Body of pancreas (tissue), 4 donors: ENCODE measurements at regions not wholly inside any gene's neighbourhood (a gene's known extent, or its start where the extent isn't known, plus 50 kb on each side); places are given as distances from the start of the nearest gene placed in this dataset.
"Not testable (repeated sequence)": the region's sequence is repeated elsewhere in the genome, so short reads cannot be mapped to it uniquely, and the experiment has no call there.

ENCODE experiments used
- POLR2A ChIP-seq, 3 donors: fragments of 450-650 bp; IDR thresholded peaks; one replicate each; pipeline ENCODE4 v1.6.1; 2016; ENCODE audit warnings: antibody characterized with exemption in 3 of 3, mild to moderate bottlenecking in 2 of 3
- TF ChIP-seq, protein P1 (sequence below), 7 experiments: fragments of 450-650 bp in 4 of 7; fragments of 200-600 bp in 3 of 7; sonication (generic) in 3 of 7; IDR thresholded peaks; one replicate each; pipeline ENCODE4 v1.5.1; 2016 to 2019; ENCODE audit warnings: antibody characterized with exemption in 7 of 7

DNA sequence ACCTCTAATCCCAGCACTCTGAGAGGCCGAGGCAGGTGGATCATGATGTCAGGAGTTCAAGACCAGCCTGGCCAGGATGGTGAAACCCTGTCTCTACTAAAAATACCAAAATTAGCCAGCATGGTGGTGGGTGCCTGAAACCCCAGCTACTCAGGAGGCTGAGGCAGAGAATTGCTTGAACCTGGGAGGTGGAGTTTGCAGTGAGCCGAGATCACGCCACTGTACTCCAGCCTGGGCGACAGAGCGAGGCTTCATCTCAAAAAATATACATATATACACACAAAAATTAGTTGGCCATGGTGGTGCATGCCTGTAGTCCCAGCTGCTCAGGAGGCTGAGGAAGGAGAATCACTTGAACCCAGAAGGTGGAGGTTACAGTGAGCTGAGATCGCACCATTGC, 273.6 kb downstream of the GOLGA6L6 start:
- TF ChIP-seq, protein P1, sequence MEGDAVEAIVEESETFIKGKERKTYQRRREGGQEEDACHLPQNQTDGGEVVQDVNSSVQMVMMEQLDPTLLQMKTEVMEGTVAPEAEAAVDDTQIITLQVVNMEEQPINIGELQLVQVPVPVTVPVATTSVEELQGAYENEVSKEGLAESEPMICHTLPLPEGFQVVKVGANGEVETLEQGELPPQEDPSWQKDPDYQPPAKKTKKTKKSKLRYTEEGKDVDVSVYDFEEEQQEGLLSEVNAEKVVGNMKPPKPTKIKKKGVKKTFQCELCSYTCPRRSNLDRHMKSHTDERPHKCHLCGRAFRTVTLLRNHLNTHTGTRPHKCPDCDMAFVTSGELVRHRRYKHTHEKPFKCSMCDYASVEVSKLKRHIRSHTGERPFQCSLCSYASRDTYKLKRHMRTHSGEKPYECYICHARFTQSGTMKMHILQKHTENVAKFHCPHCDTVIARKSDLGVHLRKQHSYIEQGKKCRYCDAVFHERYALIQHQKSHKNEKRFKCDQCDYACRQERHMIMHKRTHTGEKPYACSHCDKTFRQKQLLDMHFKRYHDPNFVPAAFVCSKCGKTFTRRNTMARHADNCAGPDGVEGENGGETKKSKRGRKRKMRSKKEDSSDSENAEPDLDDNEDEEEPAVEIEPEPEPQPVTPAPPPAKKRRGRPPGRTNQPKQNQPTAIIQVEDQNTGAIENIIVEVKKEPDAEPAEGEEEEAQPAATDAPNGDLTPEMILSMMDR (IDR thresholded peaks at IDR 0.05) = not testable (repeated sequence)
- TF ChIP-seq POLR2A (IDR thresholded peaks at IDR 0.05) = not testable (repeated sequence)
